H9 (cell line): ENCODE measurements at regions not wholly inside any gene's neighbourhood (a gene's known extent, or its start where the extent isn't known, plus 50 kb on each side); places are given as distances from the start of the nearest gene placed in this dataset.

Source experiments
- DNase-seq: peaks from one replicate; pipeline ENCODE4 v3.0.0-alpha.2; 2017
- H2AFZ ChIP-seq: one replicate; pipeline ENCODE4 v1.6.1; 2013; ENCODE audit warnings: mild to moderate bottlenecking, low read length, control low read depth, moderate library complexity
- H2AK5ac ChIP-seq: 2 replicates; pipeline ENCODE4 v1.6.1; 2013; ENCODE audit warnings: low read length, control low read depth, mixed read lengths; ENCODE audit not compliant: insufficient read length
- H2BK120ac ChIP-seq: one replicate; pipeline ENCODE4 v1.6.1; 2013; ENCODE audit warnings: low read depth, mild to moderate bottlenecking, low read length, control low read depth, inconsistent platforms; ENCODE audit not compliant: poor library complexity, severe bottlenecking
- H2BK12ac ChIP-seq: 2 replicates; pipeline ENCODE4 v1.6.1; 2013; ENCODE audit warnings: low read length, control low read depth, mixed read lengths, low read depth; ENCODE audit not compliant: insufficient read length
- H2BK15ac ChIP-seq: 2 replicates; pipeline ENCODE4 v1.6.1; 2013; ENCODE audit warnings: low read depth, low read length, control low read depth
- H2BK20ac ChIP-seq: one replicate; pipeline ENCODE4 v1.6.1; 2013; ENCODE audit warnings: low read depth, mild to moderate bottlenecking, low read length, control low read depth, inconsistent platforms; ENCODE audit not compliant: poor library complexity, severe bottlenecking
- H2BK5ac ChIP-seq: 2 replicates; pipeline ENCODE4 v1.6.1; 2013; ENCODE audit warnings: low read length, control low read depth, mixed read lengths; ENCODE audit not compliant: insufficient read length
- H3K14ac ChIP-seq: 2 replicates; pipeline ENCODE4 v1.6.1; 2013; ENCODE audit warnings: low read length, control low read depth; ENCODE audit not compliant: insufficient read depth
- H3K18ac ChIP-seq: 2 replicates; pipeline ENCODE4 v1.6.1; 2013; ENCODE audit warnings: low read depth, mild to moderate bottlenecking, mixed read lengths, low read length, control low read depth; ENCODE audit not compliant: insufficient read length
- H3K23ac ChIP-seq: 2 replicates; pipeline ENCODE4 v1.6.1; 2013; ENCODE audit warnings: low read length, control low read depth, mixed read lengths, low read depth; ENCODE audit not compliant: insufficient read length
- H3K23me2 ChIP-seq: 2 replicates; pipeline ENCODE4 v1.6.1; 2013; ENCODE audit warnings: low read depth, mild to moderate bottlenecking, mixed read lengths, low read length, control low read depth; ENCODE audit not compliant: insufficient read length, poor library complexity, severe bottlenecking
- H3K27ac ChIP-seq: 2 replicates; pipeline ENCODE4 v1.5.1; 2013; ENCODE audit warnings: low read length, control low read depth, mixed read lengths, low read depth; ENCODE audit not compliant: insufficient read length
- H3K27me3 ChIP-seq: 2 replicates; pipeline ENCODE4 v1.6.1; 2013; ENCODE audit warnings: low read length, control low read depth, inconsistent platforms; ENCODE audit not compliant: insufficient read depth
- H3K4ac ChIP-seq: 2 replicates; pipeline ENCODE4 v1.6.1; 2013; ENCODE audit warnings: low read depth, mild to moderate bottlenecking, control low read depth, inconsistent platforms, low read length, moderate library complexity
- H3K4me1 ChIP-seq: 2 replicates; pipeline ENCODE4 v1.6.1; 2013; ENCODE audit warnings: low read length, control low read depth, inconsistent platforms; ENCODE audit not compliant: insufficient read depth
- H3K4me2 ChIP-seq: 2 replicates; pipeline ENCODE4 v1.6.1; 2013; ENCODE audit warnings: low read length, control low read depth, mixed read lengths; ENCODE audit not compliant: insufficient read length, insufficient read depth
- H3K56ac ChIP-seq: 2 replicates; pipeline ENCODE4 v1.6.1; 2013; ENCODE audit warnings: low read depth, mild to moderate bottlenecking, mixed read lengths, low read length, control low read depth; ENCODE audit not compliant: insufficient read length
- H3K79me1 ChIP-seq: 2 replicates; pipeline ENCODE4 v1.6.1; 2013; ENCODE audit warnings: low read depth, mild to moderate bottlenecking, moderate library complexity, low read length, control low read depth, inconsistent platforms; ENCODE audit not compliant: insufficient read depth, poor library complexity, severe bottlenecking
- H3K79me2 ChIP-seq: 2 replicates; pipeline ENCODE4 v1.6.1; 2013; ENCODE audit warnings: low read length, control low read depth, inconsistent platforms; ENCODE audit not compliant: insufficient read depth
- H3K9ac ChIP-seq: 2 replicates; pipeline ENCODE4 v1.6.1; 2013; ENCODE audit warnings: low read length, control low read depth, mixed read lengths; ENCODE audit not compliant: insufficient read length; ENCODE audit errors: extremely low read depth
- H3K9me3 ChIP-seq: one replicate; pipeline ENCODE4 v1.6.1; 2013; ENCODE audit warnings: low read depth, low read length, inconsistent platforms; ENCODE audit not compliant: control insufficient read depth
- H3T11ph ChIP-seq: one replicate; pipeline ENCODE4 v1.6.1; 2013; ENCODE audit warnings: mild to moderate bottlenecking, low read length, control low read depth, inconsistent platforms
- H4K20me1 ChIP-seq: one replicate; pipeline ENCODE4 v1.6.1; 2013; ENCODE audit not compliant: control insufficient read depth, insufficient read length, insufficient read depth
- H4K5ac ChIP-seq: 2 replicates; pipeline ENCODE4 v1.6.1; 2013; ENCODE audit warnings: low read depth, mild to moderate bottlenecking, mixed read lengths, low read length, control low read depth; ENCODE audit not compliant: insufficient read length
- H4K8ac ChIP-seq: replicated peaks from 2 replicates; pipeline ENCODE4 v1.6.1; 2013; ENCODE audit warnings: low read length, control low read depth, mixed read lengths, low read depth; ENCODE audit not compliant: insufficient read length
- H4K91ac ChIP-seq: 2 replicates; pipeline ENCODE4 v1.6.1; 2013; ENCODE audit warnings: low read depth, mild to moderate bottlenecking, moderate library complexity, mixed read lengths, low read length, control low read depth; ENCODE audit not compliant: insufficient read length
- H3K27ac Mint-ChIP-seq, 3 experiments: 2 replicates in 2 of 3; 3 replicates in 1 of 3; pipeline ENCODE4 v1.8.0; 2020 to 2021; ENCODE audit warnings: mixed read lengths in 3 of 3, mild to moderate bottlenecking in 1 of 3, moderate library complexity in 1 of 3
- H3K27me3 Mint-ChIP-seq: 2 replicates; pipeline ENCODE4 v1.8.0; 2021; ENCODE audit warnings: low read depth, mild to moderate bottlenecking, moderate library complexity, mixed read lengths
- H3K36me3 Mint-ChIP-seq, 3 experiments: 2 replicates in 2 of 3; 3 replicates in 1 of 3; pipeline ENCODE4 v1.8.0; 2020 to 2021; ENCODE audit warnings: low read depth in 3 of 3, mixed read lengths in 3 of 3; ENCODE audit not compliant: insufficient read depth in 1 of 3
- H3K4me1 Mint-ChIP-seq, 2 experiments: 2 replicates each; pipeline ENCODE4 v1.8.0; 2020; ENCODE audit warnings: mixed read lengths in 2 of 2
- H3K4me3 Mint-ChIP-seq, 2 experiments: 2 replicates in 1 of 2; 3 replicates in 1 of 2; pipeline ENCODE4 v1.8.0; 2020 to 2021; ENCODE audit warnings: mild to moderate bottlenecking in 2 of 2, mixed read lengths in 2 of 2, moderate library complexity in 1 of 2
- H3K9me3 Mint-ChIP-seq, 2 experiments: 2 replicates in 1 of 2; 3 replicates in 1 of 2; pipeline ENCODE4 v1.8.0; 2020; ENCODE audit warnings: mild to moderate bottlenecking in 2 of 2, mixed read lengths in 2 of 2, moderate library complexity in 1 of 2
- WGBS: extraction: QIAGEN DNeasy Blood & Tissue Kit; methylation state at CpG from one replicate; pipeline ENCODE4 v1.1.7; 2013; ENCODE audit warnings: missing lambda C conversion rate, low lambda C conversion rate, mixed read lengths; ENCODE audit not compliant: insufficient read length; ENCODE audit errors: extremely low coverage; 5-methylcytosine and 5-hydroxymethylcytosine counted together
- TF ChIP-seq, protein P1 (sequence below): fragments of 200-600 bp; sonication (generic); conservative IDR thresholded peaks from 3 replicates; pipeline ENCODE4 v1.8.0; 2021; ENCODE audit warnings: antibody characterized with exemption, mild to moderate bottlenecking

DNA sequence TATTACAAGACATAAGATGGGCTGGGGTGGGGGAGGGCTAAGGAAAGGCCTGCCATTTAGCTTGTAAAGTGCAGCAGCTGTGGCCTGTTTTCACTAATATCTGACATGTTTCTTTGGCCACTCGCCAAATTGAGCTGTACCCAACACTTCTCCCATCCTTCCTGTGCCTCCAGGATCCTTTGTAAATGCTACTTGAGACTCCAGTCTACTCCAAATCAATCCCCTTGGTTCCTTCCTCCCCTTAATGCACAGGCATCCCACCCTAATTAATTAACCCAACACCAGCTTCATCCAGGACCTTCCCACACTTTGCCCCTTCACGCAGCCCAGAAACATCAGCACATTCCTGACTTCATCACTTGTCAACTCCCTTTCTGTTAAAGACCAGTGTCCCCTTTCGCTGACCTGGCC lies 55.0 kb upstream of the TCF21 start:
- Histone ChIP-seq H3K27ac (no peak overlapping the region), H2BK120ac (no peak overlapping the region), H3K23me2 (no peaks in the 10 kb centered on the region), H2BK15ac (no peak overlapping the region), H4K5ac (no peak overlapping the region), H3T11ph (no peak overlapping the region), H3K79me1 (no peaks in the 10 kb centered on the region), H2AFZ (no peak overlapping the region), H3K79me2 (no peaks in the 10 kb centered on the region), H4K8ac (no peak overlapping the region), H3K4me1 (no peaks in the 10 kb centered on the region; the same call in 1 of the 2 replicates), H2BK5ac (no peak overlapping the region), H3K4me2 (no peak overlapping the region), H2BK20ac (no peak overlapping the region), H3K9ac (no peak overlapping the region), H2AK5ac (no peak overlapping the region), H3K56ac (no peak overlapping the region), H4K20me1 (no peaks in the 10 kb centered on the region), H3K4ac (no peak overlapping the region), H3K9me3 (no peaks in the 10 kb centered on the region), H3K18ac (no peak overlapping the region), H4K91ac (no peak overlapping the region), H3K14ac (no peak overlapping the region), H3K23ac (no peak overlapping the region), H2BK12ac (no peak overlapping the region), H3K27me3 (no peaks in the 10 kb centered on the region)
- peaks cover 5 to 6% of the 10 kb centered on the region in 2 experiments for H3K4me1 Mint-ChIP-seq
- no peaks in the 10 kb centered on the region for H3K36me3 Mint-ChIP-seq
- peaks cover 2% of the 10 kb centered on the region; the same call in 1 of the 2 replicates for H3K27me3 Mint-ChIP-seq
- H3K27ac Mint-ChIP-seq = no peak overlapping the region
- no CpG with 5 or more reads among the region's 3 CpGs for WGBS
- H3K4me3 Mint-ChIP-seq = no peak overlapping the region
- no peaks in the 10 kb centered on the region for H3K9me3 Mint-ChIP-seq
- TF ChIP-seq, protein P1, sequence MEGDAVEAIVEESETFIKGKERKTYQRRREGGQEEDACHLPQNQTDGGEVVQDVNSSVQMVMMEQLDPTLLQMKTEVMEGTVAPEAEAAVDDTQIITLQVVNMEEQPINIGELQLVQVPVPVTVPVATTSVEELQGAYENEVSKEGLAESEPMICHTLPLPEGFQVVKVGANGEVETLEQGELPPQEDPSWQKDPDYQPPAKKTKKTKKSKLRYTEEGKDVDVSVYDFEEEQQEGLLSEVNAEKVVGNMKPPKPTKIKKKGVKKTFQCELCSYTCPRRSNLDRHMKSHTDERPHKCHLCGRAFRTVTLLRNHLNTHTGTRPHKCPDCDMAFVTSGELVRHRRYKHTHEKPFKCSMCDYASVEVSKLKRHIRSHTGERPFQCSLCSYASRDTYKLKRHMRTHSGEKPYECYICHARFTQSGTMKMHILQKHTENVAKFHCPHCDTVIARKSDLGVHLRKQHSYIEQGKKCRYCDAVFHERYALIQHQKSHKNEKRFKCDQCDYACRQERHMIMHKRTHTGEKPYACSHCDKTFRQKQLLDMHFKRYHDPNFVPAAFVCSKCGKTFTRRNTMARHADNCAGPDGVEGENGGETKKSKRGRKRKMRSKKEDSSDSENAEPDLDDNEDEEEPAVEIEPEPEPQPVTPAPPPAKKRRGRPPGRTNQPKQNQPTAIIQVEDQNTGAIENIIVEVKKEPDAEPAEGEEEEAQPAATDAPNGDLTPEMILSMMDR = no peak
- no peak for DNase-seq
